AG08396 (cell line): ENCODE measurements at regions not wholly inside any gene's neighbourhood (a gene's known extent, or its start where the extent isn't known, plus 50 kb on each side); places are given as distances from the start of the nearest gene placed in this dataset.
A peak's percentile ranks its signal among the peaks of the same experiment; 100 is the strongest.

ENCODE experiments used
- DNase-seq: peaks from one replicate; pipeline ENCODE4 v3.0.0; 2012; ENCODE audit warnings: low spot score, mixed read lengths

DNA sequence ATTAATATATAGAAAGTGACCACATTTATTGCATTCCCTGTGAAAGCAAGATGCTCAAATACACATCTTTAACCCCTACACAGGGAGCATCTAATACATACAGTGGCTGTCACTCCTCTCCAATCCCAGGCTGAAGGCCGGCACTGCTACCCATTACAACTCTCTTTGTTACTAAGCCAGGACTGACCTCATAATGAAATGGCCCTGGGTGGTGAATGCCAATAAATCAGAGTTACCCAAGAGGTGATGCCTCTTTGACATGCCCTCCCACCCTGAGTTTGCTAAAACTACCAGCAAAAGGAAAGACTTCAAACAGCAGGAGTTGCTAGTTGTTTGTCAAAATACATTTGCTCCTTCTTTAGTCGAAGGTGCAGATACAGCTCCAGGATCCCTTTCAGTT, 214.2 kb downstream of the FOXA2 start:
- no peak for DNase-seq

DNA sequence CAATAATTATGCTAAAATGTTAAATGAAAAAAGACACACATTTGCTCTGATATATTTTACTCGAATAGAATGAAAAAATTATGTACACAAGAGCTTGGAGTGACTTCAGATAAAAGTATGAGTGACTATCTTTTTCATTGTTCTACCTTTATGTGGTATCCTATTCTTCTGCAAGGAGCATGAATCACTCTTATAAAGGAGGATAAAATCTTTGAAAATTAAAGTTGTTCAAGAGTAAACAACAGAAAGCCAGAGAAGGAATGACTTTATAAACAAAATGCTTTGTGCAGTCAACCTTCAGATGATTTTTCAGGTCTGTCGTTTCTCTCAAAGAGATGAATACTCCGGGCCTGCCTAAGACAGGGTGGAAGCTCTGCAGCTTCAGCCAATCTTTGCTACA, 215.3 kb downstream of the FOXA2 start:
- DNase-seq = no peak

DNA sequence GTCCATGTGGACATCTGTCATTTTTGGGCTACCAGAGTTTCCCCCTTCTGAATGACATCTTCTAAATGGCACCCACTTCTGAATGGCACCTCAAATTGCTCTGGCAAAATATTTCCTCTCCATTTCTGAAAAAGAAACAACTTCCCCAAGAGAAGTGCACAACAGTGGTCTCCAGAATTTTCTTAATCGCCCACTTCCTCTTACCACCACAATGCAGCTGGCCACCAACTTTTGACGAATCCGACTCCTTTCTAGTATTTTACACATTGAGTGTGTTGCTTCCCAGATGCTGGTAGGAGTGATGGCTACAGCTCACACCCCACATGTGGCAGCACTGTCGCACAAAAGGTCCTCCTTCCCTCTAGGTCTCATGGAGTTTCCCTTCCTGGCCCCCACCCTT, 216.1 kb downstream of the FOXA2 start:
- DNase-seq = no peak

DNA sequence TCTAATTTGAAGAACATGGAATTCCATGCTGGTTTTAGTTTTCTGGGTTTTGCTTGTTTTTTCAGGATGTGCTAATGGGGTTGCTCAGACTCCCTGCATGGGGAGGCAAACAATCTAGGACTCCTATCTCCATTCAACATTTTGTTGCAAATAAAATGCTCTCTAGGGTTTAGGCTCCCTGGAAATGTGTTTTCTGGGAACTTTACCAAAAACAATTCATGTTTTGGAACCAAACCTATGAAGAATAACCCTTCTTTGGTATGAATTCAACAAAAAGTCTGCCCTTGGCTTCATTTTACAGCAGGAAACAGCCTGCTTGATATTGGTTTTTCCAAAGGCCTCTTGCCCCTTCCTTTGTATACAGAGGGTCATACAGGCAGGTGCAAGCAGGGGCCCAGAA, 217.7 kb downstream of the FOXA2 start:
- no peak for DNase-seq

DNA sequence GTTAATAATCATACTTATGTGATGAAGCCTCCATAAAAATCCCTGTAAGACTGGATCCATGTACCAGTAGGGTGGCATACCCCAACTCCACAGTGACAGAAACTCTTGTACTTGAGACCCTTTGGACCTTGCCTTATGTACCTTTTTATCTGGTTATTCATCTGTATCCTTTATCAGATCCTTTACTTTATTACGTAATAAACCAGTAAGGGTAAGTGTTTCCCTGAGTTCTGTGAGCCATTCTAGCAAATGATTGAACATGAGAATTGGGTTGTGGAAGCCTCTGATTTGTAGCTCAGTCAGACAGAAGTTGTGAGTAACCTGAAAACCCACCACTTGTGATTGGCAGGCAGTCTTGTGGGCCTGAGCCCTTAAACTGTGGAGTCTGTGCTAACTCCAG, 229.7 kb downstream of the FOXA2 start:
- no peak for DNase-seq

DNA sequence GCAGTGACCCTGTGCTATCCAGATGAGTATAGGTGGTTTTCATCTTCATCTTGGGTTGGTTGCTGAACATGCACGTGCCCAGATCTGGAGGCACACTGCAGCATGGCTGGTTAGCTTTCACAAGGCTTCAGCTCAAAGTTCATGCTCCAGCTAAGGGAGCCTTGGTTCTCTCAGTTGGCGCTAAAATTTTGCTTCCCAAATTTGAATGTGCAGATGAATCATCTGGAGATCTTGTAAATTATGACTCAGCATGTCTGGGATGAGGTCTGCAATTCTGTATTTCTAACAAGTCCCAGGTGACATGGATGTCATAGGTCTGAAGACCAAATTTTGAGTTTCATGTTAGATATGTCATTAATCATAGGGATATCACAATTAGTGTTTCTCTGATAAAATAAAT, 230.8 kb downstream of the FOXA2 start:
- DNase-seq = no peak

DNA sequence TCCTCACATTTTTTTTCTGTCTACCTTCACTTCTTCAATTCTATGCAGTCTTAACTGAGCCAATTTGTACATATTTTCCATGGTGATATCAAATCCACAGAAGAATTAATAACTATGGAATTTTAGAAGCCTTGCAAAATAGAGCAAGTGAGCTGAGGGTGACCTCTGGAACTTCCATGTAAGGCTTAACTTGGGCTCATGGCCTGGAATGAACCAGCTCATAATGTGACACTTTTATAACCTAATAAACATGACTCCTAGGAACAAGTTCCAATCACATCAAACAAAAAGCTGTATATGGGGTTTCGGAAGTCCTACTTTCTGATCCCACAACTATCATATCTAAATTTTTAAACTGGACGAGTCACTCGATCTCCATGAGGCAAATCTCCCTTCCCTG, 232.4 kb downstream of the FOXA2 start:
- no peak for DNase-seq

DNA sequence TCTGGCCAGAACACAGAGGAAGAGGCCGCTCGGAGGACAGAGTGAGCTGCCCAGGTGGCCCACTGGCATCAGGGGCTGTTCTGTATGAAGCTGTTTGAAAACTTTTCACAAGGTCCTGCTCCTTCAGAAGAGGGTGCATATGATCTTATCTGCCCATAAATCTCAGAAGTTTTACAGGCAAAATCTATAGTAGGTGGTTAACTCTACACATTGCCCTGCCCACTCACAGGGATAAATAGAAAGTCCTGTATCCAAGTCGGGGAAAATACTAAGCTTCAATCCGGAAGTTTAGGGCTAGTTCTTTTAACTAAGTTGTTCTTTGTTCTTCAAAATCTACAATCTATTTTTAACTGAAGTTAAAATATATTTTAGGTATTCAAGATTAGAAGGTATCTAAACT, 233.7 kb downstream of the FOXA2 start:
- DNase-seq = no peak

DNA sequence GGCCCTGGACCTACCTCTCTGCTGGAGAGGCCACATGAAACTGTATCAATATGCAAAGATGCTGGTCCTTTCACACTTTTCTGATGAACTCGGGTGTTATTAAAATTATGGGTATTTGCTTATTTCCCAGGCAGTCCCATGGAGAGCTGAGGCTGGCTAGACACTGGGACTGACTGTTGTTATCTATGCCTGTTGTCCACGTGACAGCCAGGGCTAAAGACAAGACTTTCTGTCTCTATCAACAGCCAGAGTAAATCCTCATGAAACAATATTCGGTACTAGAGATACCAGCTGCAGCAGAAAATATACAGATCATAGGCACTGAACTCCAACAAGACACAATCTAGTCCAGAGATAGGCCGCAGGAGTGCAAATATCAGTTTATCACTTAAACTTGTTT, 236.4 kb downstream of the FOXA2 start:
- no peak for DNase-seq

DNA sequence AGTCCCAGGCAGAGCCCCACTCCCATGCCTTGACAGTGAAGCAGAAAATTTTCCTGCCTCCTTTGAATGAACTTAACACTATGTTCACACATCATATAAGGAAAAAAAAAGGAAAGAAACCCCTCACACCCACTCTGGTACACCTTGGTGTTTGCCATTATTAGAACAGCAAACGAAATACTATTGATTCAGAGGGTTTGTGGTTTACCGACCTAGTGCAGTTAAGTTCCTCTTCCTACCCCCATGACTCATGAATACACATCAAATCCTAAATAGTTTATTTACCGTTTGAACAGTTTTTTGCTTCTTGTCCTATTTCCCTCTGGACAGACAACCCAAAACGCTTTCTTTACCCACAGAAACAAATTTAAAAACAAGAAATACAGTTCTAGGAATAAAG, 237.7 kb downstream of the FOXA2 start:
- DNase-seq = no peak

DNA sequence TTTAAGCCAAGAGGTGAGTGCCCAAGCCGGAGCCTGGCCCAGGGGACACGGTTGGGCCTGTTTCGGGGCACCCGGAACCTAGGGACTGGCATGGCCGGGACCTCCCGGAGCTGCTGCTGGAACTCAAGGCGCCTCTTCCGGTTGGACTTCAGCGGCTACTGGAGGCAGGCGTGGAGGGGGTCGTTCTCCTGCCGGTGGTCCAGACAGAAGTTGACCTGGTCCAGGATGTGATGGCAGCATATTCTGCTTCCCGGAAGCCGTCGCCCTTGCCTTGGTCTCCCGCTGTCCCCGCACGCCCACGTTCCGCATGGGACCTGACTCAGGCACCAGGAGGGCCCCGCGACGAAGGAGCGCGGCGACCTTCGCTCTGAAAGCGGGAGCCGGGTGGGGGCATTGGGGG, 240.8 kb downstream of the FOXA2 start:
- DNase-seq = no peak

DNA sequence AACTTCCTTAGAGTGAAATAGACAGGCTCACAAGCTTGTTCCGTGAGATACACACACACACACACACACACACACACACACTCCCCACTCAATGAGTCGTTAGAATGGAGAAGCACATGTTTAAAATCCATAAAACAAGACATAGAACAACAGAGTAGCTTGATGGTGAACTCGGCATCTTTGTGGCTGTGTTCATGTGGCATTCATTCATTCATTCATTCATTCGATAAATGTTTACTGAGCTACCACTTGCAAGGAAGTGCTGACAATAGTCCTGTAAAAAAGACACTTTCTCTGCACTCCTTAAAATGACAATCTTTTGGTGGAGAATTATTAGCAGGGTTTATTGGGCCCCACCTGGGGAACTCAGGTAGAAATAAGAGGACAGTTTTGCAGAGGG, 242.0 kb downstream of the FOXA2 start:
- DNase-seq = no peak

DNA sequence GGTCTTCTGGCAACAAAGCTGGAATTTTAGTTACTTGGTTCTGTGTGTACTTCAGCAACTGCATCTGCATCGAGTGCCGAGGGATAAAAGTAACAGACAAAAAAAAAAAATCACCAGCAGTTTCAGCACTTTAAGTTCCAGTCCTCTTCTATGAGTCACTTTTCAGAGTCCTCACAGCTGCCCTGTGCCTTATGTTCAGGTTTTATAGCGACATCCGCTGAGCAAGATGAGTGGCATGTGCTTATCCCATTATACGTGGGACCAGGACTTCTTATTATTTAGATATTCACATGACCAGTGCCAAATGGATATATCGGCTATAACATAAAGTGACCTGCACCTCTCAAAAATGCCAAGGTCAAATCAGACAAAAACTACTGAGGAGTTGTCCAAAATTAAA, 242.9 kb downstream of the FOXA2 start:
- no peak for DNase-seq

DNA sequence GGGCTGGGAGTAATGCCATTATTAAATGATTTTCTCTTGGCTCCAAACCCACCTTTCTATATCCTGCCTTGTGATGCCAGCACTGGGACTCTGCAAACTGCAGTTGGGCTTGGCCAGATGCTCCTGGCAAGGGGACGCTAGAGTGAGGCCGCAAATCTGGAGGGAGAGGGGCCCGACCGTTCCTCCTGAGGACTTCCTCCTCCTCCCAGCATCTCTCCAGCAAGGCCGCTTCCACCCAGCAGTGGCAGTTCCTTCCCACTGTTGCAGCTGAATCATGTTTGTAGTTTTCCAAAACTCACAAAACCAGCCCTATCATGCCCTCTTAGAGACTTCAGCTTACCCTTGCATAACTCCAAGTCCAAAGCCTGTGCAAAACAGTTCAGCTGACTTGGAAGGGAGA, 244.4 kb downstream of the FOXA2 start:
- DNase-seq = no peak

DNA sequence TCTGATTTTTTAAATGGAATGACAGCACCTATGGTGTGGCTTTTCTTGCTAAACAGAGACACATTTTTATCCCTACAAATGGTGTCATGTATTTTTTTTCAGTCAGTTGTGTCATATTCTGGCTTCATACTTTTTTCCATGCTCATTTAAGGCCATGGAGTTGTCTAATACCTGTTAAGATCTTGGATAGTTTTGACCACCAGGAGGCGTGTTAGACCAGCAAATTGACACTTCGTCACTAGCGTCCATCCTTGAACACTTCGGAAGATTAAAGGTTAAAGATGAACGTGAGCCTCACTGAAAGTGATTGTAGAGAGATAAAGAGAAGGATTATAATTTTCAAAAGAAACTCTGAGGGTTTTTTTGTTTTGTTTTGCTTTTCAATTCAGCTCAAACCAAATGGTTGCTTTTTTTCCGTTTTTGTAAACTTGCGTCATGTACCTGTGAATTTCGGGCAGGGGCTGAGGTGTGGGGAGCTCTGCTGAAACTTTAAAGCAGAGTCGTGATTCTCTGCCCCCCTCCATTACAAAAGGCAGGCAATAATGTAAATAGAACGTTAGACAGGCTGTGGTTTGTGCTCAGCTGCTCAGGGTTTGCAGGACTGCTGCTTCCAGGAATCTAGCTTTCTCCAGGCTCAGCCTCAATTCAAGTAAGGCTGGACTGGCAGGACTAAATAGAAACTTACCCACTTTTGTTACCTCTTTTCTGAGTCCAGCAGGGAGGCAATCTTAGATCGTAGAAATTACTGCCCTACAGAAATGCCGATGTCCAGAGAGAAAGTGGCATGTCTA, 245.1 kb downstream of the FOXA2 start:
- peak; percentile 46 for DNase-seq

DNA sequence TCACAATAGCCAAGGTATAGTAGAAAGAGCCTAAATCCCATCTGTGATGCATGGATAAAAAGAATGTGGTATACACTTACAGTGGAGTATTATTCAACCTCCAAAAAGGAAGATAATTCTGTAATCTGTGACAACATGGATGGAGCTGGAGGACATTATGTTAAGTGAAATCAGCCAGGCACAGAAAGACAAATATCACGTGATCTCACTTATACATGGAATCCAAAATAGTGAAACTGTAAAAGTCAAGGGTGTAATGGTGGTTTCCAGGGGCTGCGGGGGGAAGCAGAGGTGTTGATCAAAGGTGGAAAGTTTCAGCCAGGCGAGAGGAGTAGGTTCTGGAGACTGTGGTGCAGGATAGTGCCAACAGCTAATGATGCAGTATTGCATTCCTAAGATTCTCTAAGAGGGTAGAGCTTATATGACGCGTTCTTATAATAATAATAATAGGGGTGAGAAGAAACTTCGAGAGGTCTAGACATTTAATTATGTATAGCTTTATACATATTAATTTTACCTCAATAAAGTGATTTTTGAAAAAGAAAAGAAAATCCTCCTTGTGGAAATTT, 246.1 kb downstream of the FOXA2 start:
- DNase-seq = no peak

DNA sequence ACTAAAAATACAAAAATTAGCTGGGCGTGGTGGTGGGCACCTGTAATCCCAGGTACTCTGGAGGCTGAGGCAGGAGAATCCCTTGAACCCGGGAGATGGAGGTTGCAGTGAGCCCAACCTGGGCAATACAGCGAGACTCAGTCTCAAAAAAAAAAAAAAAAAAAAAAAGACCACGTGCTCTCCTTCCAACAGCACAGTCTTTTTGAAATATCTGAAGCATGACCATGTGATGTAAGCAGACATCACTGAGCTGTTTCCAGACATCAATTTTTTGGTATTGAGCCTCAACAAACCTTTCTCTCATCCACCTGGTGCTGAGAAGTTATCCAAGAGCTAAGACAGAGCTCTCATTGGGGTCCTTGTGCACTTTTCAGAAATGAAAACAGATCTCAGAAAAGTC, 249.2 kb downstream of the FOXA2 start:
- no peak for DNase-seq

DNA sequence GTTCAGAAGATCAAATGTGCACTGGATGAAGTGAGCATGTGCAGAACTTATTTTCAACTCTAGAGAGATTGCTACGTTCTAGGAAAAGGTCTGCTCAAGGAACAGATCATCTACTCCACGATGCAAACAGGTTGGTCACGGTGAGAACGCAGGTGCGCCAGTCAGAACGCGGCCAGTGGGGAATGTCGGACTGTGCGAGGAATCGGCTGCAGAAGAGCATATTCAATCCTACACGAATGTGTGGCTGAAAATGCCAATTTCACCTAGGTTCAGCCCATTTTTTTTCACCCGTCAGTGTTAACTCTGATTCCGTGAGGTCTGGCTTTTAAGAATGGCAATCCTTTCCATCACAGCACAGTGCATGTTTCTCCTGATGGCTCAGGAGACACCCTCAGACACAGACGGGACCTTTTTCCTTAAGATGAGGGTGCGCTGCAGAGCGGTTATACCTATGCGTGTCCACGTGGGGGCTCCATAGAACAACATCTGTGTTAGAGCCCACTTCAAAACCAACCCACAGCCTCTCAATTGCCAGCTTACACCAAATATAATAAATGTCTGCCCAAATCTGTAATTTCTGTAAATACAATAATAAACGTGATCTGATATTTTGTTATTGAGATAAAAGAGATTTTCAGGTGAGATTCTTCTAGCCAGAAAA, 250.4 kb downstream of the FOXA2 start:
- DNase-seq = peak; percentile 71

DNA sequence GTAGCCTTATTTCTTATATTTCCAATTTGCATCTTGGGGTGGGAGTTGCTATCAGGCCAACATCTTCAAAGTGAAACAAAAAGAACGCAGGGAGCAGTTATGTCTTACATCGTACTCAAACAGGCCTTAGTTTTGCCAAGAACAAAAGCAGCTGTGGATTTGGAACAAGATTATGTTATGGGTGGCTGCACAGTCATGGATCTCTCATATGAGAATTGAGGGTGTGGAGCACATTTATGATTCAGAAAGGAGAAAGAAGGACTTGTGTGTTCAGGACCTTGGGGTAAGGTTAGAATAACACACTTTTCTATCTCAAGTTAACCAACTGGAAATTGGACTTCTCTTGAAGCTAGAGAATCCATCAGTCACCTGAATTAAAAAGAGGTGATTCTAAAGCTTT, 259.9 kb downstream of the FOXA2 start:
- no peak for DNase-seq

DNA sequence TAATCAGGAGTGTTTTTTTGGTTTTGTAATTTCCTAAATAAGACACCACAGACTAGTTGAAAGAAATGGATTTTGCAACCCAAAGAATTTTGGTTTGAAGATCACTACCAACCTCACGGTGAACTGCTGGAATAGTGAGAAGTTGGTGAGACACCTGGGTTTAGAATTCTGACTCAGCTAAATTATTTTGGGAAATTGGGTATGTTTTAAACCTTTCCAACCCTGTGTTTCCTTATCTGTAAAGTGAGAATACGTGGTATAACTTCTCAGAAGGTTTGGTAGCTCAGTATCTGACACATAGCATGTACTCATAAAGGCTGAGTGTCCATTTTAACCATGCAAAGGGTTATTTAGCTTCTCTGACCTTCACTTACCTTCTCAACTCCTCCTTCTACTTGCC, 261.9 kb downstream of the FOXA2 start:
- DNase-seq = no peak

DNA sequence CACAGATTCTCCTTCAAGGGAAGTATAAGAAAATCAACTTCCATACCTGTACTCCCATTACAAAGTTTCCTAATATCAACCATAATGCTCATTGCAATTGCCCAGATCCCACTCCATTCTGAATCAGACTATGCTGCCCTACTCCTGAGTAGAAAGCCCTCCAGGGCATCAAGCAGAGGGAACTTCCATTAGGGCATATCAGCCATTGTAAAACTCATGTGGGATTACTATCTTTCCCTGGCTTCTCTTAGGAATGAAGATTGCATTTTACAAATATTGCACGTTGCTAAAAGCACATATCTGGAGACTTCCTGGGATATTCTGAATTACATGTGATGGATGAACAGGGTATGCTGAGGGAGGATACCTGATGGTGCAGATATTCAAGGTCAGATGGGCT, 263.2 kb downstream of the FOXA2 start:
- DNase-seq = no peak

DNA sequence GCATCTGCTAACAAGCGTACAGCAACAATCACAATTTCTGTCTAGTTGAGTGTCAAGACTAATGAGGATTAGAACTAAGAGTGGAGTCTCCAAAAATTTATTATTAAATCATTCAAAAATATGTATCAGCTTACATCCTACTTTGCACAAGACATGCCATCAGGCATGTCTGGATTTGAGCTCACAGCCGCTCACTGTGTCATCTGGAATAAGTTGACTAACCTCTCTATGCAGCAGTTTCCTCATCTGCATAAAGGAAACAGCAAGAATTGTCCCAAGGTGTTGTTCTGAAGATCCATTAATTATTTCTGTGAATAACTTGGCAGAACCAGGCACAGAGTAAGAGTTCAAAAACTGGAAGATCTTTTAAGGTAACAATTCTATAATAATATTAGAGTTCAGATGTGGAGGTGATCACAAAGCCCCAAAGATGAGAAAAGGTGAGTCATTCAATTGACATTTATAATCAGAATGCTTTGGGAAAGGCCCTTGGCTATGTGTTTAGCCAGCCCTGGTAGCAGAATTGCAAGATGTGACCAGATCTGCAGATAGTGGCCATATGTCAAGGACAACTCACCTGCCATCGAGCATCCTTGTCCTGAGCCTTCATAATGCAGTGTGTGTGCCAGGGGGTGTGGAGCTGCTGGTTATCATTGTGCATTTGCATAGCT, 264.0 kb downstream of the FOXA2 start:
- no peak for DNase-seq

DNA sequence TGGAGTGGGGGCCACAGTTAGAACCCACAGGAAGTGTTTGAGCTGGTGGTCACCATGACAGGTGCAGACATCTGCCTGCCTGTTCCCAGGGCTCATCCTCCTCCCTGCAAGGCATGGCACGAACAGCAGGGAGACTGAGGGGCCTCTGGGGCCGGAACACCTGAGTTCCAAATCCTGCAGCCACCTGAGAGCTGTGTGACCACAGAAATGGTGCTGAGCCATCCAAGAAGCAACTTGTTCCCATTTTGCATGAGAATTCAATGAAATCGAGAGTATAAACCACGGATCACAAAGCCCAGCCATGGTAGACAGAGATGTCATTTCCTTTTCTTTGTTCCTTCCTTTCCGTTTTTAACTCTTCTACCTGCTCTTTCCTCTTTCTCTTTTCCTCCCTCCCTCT, 268.6 kb downstream of the FOXA2 start:
- DNase-seq = no peak
